GM18870 (cell line): ENCODE measurements at regions not wholly inside any gene's neighbourhood (a gene's known extent, or its start where the extent isn't known, plus 50 kb on each side); places are given as distances from the start of the nearest gene placed in this dataset.
"Not testable (repeated sequence)": the region's sequence is repeated elsewhere in the genome, so short reads cannot be mapped to it uniquely, and the experiment has no call there.

Experiments
- ATAC-seq: cut with Tn5 transposase; IDR thresholded peaks from one replicate; pipeline ENCODE4 v1.9.1; 2021; ENCODE audit warnings: moderate library complexity; ENCODE audit not compliant: unreplicated experiment

DNA sequence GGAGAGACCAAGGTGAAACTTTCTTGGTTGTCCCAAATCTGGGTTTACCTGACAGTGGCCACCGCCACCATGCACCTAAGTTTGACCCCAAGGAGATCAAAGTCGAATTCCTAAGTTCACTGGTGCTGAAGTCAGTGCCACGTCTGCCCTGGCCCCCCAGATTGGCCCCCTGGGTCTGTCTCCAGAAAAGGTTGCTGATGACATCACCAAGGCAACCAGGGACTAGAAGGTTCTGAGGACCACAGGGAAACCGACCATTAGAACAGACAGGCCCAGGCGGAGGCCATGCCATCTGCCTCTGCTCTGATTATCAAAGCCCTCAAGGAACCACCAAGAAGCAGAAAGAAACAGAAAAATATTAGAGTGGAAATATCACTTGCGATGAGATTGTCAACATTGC lies 91.2 kb downstream of the DLL1 start:
- no peak for ATAC-seq

DNA sequence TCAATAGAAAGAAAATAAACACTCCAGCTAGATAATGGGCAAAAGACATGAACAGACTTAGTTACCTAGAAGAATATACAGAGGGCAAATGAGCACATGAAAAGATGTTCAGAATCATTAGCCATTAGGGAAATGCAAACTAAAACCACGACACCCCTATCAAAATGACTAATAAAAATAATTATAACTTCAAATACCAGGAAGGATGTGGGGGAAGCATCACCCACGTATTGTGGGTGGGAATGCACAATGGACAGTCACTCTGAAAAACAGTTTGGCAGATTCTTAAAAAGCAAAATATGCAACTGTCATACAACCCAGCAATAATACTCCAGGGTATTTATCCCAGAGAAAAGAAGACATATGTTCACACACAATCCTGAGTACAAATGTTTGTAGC lies 92.6 kb downstream of the DLL1 start:
- no peak for ATAC-seq

DNA sequence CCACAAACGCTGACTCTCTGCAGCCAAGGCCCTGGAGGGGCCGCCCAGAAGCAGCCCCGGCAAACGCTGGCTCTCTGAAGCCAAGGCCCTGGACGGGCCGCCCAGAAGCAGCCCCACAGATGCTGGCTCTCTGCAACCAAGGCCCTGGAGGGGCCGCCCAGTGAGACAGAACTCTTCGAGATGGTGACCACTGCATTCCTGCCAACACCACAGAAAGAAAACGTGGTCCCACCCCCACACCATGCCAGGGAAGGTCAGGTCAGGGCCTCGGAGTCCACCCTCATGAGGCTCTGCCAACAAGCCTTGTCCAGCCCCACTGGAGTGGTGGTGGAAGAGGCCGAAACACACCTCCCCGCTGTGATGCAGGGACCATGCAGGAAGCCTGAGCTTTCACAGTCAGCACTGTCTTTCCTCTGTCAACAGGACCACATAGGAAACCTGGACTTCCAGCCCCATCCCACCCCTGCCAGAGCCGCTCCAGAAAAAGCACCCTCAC lies 97.5 kb downstream of the DLL1 start:
- ATAC-seq = no peak

DNA sequence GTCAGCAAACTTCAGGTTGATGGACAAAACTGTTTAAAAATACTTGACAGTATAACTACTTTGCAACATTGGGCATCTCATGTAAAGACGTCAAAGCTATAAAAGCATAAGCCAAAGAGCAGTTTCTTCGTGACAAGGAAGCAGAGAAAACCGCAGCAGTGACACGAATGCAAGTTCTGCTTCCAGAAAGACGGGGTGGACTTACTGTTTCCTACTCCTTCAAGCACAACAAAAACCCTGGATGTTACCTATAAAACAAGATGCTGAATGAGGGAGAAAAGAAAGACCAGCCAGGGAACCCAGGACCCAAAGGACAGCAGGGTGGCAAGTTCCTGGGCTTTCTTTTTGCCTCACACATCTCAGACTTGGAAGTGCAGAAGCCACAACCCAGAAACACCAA lies 98.0 kb downstream of the DLL1 start:
- no peak for ATAC-seq

DNA sequence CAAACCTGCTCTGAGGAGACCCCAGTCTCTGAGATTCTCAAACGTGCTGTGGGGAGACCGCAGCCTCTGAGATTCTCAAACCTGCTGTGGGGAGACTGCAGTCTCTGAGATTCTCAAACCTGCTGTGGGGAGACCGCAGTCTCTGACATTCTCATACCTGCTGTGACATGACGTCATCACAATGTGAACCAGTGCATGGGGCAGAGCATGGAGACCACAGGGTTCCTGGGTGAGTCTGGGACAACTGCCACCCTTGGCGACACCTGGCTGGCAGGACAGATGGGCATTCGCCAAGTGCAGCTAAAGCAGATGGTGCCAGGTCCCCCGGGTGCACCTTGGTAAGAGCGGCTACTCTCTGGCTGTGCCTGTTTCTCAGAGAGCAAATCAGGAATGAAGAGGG lies 98.8 kb downstream of the DLL1 start:
- ATAC-seq = not testable (repeated sequence)

DNA sequence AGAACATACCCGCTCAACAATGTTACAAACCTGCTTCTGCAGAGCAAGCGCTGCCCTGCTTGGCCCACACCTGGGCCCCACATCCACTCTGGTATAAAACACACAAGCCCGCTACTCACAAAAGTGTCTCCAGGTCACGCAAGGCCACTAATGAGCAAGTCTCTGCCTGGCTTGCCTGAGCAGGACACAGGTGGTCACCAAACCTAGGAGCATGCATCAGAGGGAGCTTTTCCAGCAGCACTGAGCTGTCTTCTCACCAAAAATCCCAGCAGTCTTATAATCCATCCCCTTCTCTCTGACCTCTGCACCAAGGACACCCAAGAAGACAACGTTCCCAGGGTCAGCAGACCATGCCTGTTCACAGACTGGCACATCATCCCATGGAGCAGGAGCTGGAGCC lies 100.8 kb downstream of the DLL1 start:
- ATAC-seq = no peak

DNA sequence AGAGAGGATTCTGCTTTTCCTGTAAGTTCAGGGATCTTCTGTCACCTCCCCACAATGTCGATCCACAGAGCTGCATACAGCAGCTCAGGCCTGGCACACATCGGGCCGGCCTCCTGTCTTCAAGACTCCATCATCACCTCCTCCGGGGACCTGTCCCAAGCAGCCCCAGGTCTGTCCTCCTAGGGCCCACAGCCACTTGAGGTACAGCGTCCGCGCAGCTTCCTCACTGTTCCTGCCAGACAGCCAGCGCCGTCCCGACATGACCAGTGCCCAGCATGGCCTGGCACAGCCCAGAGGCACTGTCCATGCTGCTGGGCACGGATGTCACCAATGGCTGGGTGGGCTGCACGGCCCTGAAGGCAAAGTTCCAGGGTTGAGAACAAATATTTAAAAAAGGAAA lies 101.6 kb downstream of the DLL1 start:
- no peak for ATAC-seq

DNA sequence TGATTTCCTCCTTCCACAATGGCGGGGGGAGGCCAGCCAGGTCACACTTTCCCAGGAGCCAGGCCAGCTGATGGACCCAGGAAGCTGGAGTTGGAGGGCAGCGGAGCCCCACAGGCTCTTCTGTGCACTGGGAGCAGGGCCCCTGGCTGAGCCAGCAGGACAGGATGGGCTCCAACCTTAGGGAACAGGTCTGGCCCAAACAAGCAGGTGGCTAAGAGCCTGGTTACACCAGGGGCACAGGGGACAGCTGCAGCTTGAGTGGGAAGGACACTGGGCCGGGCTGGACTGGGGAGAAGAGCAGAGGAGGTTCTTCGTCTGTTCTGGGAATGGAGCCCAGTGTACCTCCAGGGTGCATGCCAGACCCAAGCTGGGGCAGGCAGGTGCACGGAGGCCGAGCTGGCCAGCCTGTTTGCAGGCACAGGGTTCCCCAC lies 102.3 kb downstream of the DLL1 start:
- no peak for ATAC-seq

DNA sequence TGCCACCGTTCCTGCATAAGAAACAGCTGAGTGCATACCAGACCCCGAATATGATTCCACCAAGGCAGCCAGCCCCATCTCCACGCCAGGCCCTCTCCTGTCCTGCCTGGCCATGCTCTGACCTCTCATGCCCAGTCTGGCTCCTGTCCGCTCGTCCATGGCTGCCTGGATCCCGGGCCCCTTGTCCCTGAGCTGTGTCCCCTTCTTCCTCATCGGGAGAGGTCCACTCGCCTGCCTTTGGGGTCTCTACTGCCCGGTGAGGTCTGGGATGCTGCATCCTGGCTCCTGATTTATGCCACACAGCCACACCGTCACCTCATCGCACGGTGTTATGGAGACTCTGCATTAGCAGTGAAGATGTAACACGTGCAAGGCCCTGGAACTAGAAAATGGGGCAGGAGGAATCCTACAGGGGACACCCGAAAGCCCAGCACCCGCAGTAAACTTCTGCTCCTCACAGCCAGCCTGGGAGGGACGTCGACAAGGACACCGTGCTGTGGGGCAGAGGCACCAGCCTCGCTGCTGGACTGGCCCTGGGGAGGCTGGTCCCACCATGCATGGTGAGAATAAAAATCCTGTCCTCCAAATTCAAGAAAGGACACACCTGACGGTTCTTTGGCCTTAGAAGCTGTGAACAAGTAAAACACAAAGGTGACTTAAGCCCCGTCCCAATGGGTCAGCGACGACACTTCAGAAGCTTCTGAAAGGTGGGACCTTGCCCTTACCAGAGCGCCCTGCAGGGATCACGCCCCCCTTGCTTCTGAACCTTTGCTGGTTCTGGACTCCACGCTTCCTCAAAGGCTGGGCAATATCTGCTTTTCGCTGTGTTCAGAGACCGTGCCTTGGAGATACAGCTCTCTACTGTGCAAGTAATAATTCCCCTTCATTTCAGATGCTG lies 103.0 kb downstream of the DLL1 start:
- no peak for ATAC-seq

DNA sequence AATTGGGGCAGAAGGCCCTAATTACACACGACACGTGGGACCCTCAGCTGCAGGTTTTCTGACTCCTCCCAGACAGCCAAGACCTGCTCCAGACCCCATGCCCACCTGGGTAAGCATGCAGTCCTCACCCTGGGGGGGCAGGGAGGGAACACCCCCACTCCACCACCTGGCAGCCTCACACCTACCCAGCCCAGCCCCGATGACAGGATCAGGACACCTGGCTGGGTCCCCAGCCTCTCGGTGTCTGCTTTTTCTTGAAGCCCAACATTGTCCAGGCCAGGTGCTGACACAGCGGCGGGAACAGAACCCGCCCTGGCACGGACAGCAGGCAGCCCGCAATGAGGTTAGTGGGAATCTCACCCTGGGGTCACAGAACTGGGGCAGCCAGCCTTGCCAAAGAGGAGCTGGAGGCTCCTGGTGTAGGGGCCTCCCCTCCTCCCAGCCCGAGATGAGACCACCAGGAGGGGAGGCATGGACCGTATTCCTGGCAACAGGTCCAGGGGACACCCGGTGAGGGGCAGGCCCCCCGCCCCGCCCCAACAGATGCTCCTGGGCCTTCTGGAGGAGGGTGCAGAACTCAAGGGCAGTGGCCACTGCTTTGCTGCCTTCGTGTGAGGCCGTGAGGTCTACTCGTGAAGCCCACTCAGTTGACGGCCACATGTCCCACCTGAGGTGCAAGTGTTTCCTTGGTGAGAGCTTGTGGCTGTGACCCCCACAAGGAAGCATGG lies 103.8 kb downstream of the DLL1 start:
- ATAC-seq = no peak

DNA sequence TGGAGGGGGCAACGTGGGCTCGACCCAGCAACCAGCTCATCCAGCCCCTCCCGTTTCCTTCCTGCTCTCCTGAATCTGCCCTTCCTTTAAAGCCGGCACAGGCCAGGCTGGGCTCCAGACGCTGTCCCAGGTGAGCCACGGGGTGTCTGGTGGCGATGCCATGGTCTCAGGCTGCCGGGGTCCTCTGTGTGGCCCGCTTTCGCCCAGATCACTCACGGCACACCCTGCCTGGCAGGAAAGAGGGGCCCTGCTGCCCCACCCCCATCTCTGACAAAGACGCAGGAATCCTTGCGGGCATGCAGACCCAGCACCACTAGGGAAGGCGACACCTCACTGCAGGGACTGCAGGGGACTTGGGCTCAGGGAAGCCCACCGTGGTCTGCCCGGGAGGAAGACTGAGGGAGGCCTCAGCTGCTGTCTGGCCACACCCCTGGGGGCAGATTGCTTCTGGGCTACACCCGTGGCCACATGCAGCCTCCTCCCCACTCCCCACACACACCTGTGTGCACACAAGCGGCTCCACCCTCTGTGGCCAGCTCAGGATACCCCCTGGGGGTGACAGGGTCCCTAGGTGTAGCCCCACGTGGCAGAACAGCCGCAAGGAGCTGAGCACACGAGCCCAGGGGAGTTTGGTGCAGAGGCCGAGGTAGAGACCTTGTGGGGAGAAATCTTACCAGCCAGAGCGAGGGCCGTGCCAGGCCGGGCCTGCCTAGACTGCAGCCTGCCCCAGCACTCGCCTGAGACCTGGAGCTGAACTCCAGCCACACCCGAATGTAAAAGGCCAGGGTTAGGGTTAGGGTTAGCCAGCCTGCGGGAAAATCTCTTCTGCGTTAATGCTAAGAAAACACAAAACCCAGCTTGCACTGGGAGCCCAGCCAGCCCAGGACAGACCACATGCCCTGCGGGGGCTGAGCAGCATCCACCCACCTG lies 104.6 kb downstream of the DLL1 start:
- no peak for ATAC-seq

DNA sequence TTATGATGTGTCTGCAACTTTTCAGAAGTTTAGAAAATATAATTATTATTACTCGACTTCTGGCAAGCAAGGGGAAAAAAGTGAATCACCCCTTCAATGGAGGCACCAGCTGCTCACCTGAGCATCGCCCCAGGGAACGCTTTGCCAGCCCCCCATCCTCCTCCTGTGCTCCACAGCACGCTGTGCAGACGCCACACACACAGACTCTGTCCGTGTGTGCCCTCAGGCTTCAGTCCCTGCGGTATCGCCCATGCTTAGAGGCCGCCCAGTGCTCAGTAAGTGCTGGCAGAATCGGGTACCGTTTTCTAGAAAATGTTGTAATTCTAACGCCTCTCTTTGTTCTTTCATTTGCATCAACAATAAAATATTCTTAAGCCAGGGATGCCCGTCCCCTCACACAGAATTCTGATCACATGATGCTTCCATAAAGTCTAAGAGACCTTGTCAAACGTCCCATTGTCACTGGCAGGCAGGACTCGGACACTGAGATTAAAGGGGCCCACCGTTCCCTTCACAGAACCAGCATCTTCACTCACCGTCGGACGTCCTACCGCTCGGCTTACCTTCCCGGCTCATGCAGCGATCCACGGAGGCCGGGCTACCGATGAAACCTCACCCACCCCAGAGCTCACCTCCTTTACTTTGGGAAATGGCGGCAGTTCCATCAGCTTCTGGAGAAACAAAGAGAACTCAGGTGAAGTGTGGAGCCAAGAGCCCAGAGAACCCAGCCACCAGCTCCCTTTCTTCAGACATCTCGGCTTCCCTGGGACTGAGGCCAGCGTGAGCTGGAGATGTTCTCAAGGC lies 105.5 kb downstream of the DLL1 start:
- ATAC-seq = no peak

DNA sequence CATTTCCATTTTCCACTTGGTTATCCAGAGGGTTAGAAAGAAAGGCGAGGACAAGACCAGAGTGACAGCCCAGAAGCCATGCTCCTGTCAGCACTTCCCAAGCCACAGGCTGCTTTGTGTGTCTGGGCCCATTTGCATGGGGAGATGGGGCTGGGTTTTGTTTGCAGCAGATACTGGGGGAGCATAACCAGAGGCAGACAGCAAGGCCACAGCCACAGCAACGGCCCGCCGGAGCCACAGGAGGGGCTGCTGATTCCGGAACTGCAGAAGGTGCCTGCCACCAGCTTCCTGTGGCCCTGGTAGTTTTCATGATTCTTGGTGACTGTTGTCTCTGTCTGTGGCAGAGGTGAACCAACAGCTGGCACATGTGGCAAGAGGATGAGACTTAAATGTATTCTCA lies 106.6 kb downstream of the DLL1 start:
- ATAC-seq = no peak

DNA sequence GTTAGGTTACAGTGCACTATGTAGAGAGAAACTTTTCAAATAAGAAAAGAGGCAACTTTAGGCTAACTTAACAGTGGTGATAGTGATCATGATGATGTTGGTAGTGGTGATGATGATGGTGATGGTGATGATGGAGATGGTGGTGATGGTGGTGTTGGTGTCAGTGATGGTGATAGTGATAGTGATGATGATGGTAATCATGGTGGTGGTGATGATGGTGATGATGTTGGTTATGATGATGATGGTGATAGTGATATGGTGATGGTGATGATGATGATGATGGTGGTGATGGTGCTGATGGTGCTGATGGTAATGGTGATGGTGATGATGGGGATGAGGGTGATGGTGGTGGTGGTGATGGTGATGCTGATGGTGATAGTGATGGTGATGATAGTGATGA lies 107.4 kb downstream of the DLL1 start:
- ATAC-seq = no peak

DNA sequence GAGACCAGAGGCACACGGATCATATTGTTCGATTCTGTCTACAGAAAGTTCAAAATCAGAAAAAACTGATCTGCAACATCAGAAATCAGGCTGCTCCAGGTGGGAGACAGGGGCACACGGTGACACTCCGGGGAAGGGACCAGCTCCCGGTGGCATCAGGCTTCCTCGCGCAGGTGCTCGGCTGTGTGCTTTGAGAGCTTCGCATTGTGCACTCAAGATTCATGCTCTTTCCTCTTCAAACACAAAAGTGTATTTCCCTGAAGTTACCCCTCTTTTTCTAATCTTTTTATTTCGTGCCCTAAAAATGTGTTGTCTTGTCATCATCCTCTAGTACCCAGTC lies 108.1 kb downstream of the DLL1 start:
- no peak for ATAC-seq

DNA sequence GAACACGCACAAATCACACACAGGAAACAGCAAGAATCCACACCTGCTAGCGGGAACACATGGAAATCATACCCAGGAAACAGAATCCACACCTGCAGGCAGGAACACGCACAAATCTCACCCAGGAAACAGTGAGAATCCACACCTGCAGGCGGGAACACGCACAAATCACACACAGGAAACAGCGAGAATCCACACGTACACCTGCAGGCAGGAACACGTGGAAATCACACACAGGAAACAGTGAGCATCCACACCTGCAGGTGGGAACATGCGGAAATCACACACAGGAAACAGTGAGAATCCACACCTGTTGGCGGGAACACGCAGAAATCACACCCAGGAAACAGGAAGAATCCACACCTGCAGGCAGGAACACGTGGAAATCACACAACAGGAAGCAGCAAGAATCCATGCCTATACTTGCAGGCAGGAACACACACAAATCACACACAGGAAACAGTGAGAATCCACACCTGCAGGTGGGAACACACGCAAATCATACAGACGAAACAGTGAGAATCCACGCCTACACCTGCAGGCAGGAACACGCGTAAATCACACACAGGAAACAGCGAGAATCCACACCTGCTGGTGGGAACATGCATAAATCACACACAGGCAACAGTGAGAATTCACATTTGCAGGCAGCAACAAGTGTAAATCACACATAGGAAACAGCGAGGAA lies 108.6 kb downstream of the DLL1 start:
- no peak for ATAC-seq

DNA sequence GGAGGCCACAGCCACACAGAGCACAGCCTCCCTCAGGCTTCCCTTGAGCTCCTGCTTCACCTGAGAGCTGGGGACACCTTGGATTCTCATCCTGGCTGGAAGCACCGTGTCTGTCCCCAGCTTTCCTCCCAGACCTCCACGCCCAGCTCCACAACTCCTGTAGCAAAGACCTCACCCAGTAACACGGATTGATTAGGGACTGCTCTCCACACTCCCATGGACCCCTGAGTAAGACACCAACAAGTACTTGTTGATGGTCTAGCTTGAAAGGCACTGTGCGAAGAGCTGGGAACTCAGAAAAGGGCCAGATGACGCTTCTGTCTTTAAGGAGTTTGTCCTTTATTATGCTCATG lies 109.6 kb downstream of the DLL1 start:
- ATAC-seq = no peak

DNA sequence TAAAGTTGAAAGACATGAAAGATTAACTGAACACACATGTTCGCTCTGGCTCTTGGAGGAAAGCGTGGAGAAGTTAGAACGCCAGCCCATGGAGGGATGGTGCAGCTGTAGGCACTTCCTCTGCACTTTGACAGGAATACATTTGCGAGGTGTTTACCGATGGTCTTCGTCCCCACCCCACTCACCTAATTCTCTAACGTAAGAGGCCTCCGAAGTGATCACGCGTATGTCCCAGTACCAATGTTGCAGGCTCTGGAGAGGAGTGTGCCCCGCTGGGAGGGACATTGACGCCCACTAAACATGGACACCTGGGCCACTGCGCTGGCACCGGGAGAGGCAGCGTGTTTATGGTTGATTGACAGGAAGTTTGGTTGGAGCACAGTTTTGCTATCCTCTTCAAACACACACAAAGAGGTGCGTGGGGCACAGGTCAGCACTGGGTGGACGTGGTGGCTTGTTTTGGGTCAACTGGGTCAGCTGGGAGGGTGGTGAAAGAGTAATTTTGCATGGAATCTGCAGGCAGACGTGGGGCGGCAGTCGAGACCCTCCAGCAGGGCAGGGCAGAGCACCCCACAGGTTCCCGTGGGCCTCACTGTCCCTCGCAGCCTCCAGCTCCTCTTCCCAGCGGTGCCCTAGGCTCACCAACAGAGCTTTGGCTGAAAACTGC lies 110.1 kb downstream of the DLL1 start:
- no peak for ATAC-seq

DNA sequence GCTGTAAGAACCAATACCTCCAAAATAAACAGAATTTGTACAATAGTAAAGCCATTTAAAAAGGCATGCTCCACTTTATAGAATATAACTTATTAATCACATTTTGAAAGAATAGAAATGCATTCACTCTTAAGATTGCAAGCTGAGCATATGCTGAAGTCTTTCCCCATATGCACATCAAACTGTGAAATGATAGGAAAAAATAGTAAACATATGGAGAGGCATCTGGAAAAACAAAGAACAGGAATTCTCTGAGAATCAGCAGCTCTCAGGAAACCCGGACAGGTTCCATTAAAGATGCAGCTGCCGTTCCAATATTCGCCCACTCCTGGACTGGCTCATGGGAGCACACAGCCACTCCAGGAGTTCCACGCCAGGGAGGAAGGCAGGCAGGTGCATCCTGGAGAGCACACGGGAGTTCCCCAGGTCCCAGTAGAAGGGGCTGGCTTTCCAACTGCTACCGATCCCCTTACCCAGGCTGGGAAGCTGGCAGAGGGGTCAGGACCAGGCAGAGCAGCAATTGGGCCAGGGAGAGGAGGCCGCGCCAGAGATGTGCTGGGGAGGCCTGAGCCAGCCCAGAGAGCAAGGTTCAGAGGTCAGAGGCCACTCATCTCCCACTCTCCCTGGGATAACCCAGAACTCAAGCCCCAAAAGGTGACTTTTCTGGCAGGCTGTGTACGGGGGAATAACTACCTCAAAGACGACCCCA lies 111.1 kb downstream of the DLL1 start:
- ATAC-seq = no peak
